ENCODE measurements at regions not wholly inside any gene's neighbourhood (a gene's known extent, or its start where the extent isn't known, plus 50 kb on each side); places are given as distances from the start of the nearest gene placed in this dataset.
A peak's percentile ranks its signal among the peaks of the same experiment; 100 is the strongest.

- Histone ChIP-seq H3K9me3 (ENCODE audit: low read length) (peaks cover 3% of the 10 kb centered on the region; the same call in 1 of the 2 replicates), H3K9ac (ENCODE audit: low read length) (no peak overlapping the region), H3K4me2 (ENCODE audit: low read length) (no peak overlapping the region), H2AFZ (ENCODE audit: low read length) (no peak overlapping the region), H3K9me2 (replicated peaks; ENCODE audit: low read length) (no peaks in the 10 kb centered on the region), H3K4me3 (ENCODE audit: low read length) (no peak overlapping the region), H3F3A (ENCODE audit: low read length, unreplicated experiment) (no peaks in the 10 kb centered on the region), H3K36me3 (ENCODE audit: low read depth, low read length) (no peaks in the 10 kb centered on the region), H3K27me3 (ENCODE audit: low read length) (no peaks in the 10 kb centered on the region), H4K20me1 (ENCODE audit: low read length) (no peaks in the 10 kb centered on the region), H3K27ac (ENCODE audit: low read length) (no peak overlapping the region), H3K79me2 (ENCODE audit: low read length) (no peaks in the 10 kb centered on the region), H3K4me1 (ENCODE audit: insufficient read depth, low read length) (no peaks in the 10 kb centered on the region)
- CTCF ChIA-PET, result no interaction called here
- intact Hi-C loops (cut with micrococcal nuclease), result no loop called here
- POLR2A ChIA-PET (ENCODE audit: unreplicated experiment), result no interaction called here
- ATAC-seq, result no peak
- no peak for DNase-seq
- TF ChIP-seq EZH2 (IDR thresholded peaks at IDR 0.05; ENCODE audit: low read length, unreplicated experiment), result no peak
- no peak for TF ChIP-seq CTCF (conservative IDR thresholded peaks at IDR 0.05; ENCODE audit: low read depth, low read length)
- no peak for TF ChIP-seq EZH2phosphoT487 (IDR thresholded peaks at IDR 0.05; ENCODE audit: borderline replicate concordance, low read length)
- BruUV-seq (replicated peaks), result no TSS peak
Observed at GRCh38 chr3:165682734-165683133, 154.5 kb downstream of the BCHE start.

- Histone ChIP-seq H3K4me2 (ENCODE audit: low read length) (no peak overlapping the region), H2AFZ (ENCODE audit: low read length) (no peak overlapping the region), H4K20me1 (ENCODE audit: low read length) (no peaks in the 10 kb centered on the region), H3K36me3 (ENCODE audit: low read depth, low read length) (no peaks in the 10 kb centered on the region), H3K4me1 (ENCODE audit: insufficient read depth, low read length) (no peaks in the 10 kb centered on the region; the same call in 1 of the 2 replicates), H3K9me3 (ENCODE audit: low read length) (no peaks in the 10 kb centered on the region), H3K79me2 (ENCODE audit: low read length) (no peaks in the 10 kb centered on the region), H3K27me3 (ENCODE audit: low read length) (no peaks in the 10 kb centered on the region), H3K27ac (ENCODE audit: low read length) (no peak overlapping the region), H3F3A (ENCODE audit: low read length, unreplicated experiment) (no peaks in the 10 kb centered on the region), H3K4me3 (ENCODE audit: low read length) (no peak overlapping the region), H3K9me2 (replicated peaks; ENCODE audit: low read length) (no peaks in the 10 kb centered on the region), H3K9ac (ENCODE audit: low read length) (no peak overlapping the region)
- no TSS peak for BruUV-seq (replicated peaks)
- intact Hi-C loops (cut with micrococcal nuclease), result no loop called here
- ATAC-seq, result no peak
- ChIA-PET CTCF (no interaction called here), POLR2A (ENCODE audit: unreplicated experiment) (no interaction called here)
- DNase-seq, result no peak
- no peak for TF ChIP-seq CTCF (conservative IDR thresholded peaks at IDR 0.05; ENCODE audit: low read depth, low read length)
- no peak for TF ChIP-seq EZH2 (IDR thresholded peaks at IDR 0.05; ENCODE audit: low read length, unreplicated experiment)
- no peak for TF ChIP-seq EZH2phosphoT487 (IDR thresholded peaks at IDR 0.05; ENCODE audit: borderline replicate concordance, low read length)
Observed at GRCh38 chr3:165669967-165670366, 167.3 kb downstream of the BCHE start.

- intact Hi-C loops (cut with micrococcal nuclease), result no loop called here
- no peaks in the 10 kb centered on the region for H3K9me3 ChIP-seq (ENCODE audit: low read length)
- TF ChIP-seq EZH2phosphoT487 (IDR thresholded peaks at IDR 0.05; ENCODE audit: borderline replicate concordance, low read length) (no peak), EZH2 (IDR thresholded peaks at IDR 0.05; ENCODE audit: low read length, unreplicated experiment) (no peak), CTCF (conservative IDR thresholded peaks at IDR 0.05; ENCODE audit: low read depth, low read length) (no peak)
- no peak overlapping the region for H3K27ac ChIP-seq (ENCODE audit: low read length)
- H2AFZ ChIP-seq (ENCODE audit: low read length), result no peak overlapping the region
- POLR2A ChIA-PET (ENCODE audit: unreplicated experiment), result no interaction called here
- H3K4me3 ChIP-seq (ENCODE audit: low read length), result no peak overlapping the region
- no peaks in the 10 kb centered on the region for H3F3A ChIP-seq (ENCODE audit: low read length, unreplicated experiment)
- no peaks in the 10 kb centered on the region for H3K79me2 ChIP-seq (ENCODE audit: low read length)
- H3K27me3 ChIP-seq (ENCODE audit: low read length), result no peaks in the 10 kb centered on the region
- no peaks in the 10 kb centered on the region for H3K9me2 ChIP-seq (replicated peaks; ENCODE audit: low read length)
- no peaks in the 10 kb centered on the region; the same call in 1 of the 2 replicates for H3K4me1 ChIP-seq (ENCODE audit: insufficient read depth, low read length)
- no TSS peak for BruUV-seq (replicated peaks)
- H3K4me2 ChIP-seq (ENCODE audit: low read length), result no peak overlapping the region
- CTCF ChIA-PET, result no interaction called here
- H3K36me3 ChIP-seq (ENCODE audit: low read depth, low read length), result no peaks in the 10 kb centered on the region
- DNase-seq (peak; percentile 10), ATAC-seq (no peak; the same call in 1 of the 2 replicates)
- no peak overlapping the region for H3K9ac ChIP-seq (ENCODE audit: low read length)
- H4K20me1 ChIP-seq (ENCODE audit: low read length), result no peaks in the 10 kb centered on the region
Observed at GRCh38 chr3:165669504-165669903, 167.7 kb downstream of the BCHE start.

Measured in PC-3 (cell line).